GM12864 (cell line): ENCODE measurements at regions not wholly inside any gene's neighbourhood (a gene's known extent, or its start where the extent isn't known, plus 50 kb on each side); places are given as distances from the start of the nearest gene placed in this dataset.
"Not testable (repeated sequence)": the region's sequence is repeated elsewhere in the genome, so short reads cannot be mapped to it uniquely, and the experiment has no call there.

ENCODE experiments used
- DNase-seq: peaks from one replicate; pipeline ENCODE4 v3.0.0-alpha.2; 2011; ENCODE audit warnings: low read depth
- H3K4me3 ChIP-seq: 2 replicates; pipeline ENCODE4 v1.5.1; 2011; ENCODE audit warnings: mild to moderate bottlenecking, low read depth, low read length, control low read depth
- CTCF ChIP-seq: IDR thresholded peaks from 2 replicates; pipeline ENCODE4 v1.5.1; 2011; ENCODE audit warnings: low read depth, mild to moderate bottlenecking, moderate library complexity, low read length, control low read depth, inconsistent platforms; ENCODE audit errors: missing control alignments

DNA sequence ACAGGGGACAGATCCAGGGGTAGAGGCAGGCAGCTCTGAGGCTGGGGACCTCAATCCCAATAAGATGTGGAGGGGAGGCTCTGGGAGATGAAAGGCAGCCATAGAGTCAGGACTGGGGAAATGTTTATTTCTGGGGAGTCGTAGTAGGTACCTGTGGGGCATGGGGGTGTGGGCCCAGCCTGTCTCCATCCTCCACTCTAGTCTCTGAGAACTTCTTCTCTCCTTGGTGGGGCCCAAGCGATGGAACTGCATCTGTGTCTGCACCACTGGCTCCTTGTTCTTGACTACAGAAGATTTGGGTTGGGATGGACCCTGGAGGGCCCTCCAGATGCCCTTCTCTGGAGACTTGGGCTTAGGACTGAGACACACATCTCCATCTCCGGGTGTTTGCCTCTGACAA is 953.9 kb upstream of the ZNF722 start:
- no peak for TF ChIP-seq CTCF
- DNase-seq: no peak
- H3K4me3 ChIP-seq: no peak overlapping the region

- H3K4me3 ChIP-seq: no peak overlapping the region
- no peak for TF ChIP-seq CTCF
- DNase-seq: no peak
Observed at GRCh38 chr7:63045575-63045974, 953.1 kb upstream of the ZNF722 start.

DNA sequence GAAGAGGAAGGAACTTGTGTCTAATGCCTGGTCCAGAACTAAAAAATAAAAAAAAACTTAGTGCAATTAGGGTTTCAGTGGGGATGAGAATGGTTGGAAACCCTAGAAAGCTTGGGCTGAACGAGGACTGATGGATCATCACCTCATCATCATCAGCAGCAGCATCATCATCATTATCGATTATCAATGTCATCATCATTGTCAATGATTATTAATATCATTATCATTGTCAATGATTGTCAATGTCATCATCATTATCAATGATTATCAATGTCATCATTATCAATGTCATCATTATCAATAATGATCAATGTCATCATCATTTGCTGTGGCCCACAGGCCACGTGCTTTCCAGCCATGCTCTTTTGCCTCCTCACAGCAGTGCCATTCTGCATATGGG is 952.0 kb upstream of the ZNF722 start:
- no peak for DNase-seq
- no peak overlapping the region for H3K4me3 ChIP-seq
- no peak for TF ChIP-seq CTCF

DNA sequence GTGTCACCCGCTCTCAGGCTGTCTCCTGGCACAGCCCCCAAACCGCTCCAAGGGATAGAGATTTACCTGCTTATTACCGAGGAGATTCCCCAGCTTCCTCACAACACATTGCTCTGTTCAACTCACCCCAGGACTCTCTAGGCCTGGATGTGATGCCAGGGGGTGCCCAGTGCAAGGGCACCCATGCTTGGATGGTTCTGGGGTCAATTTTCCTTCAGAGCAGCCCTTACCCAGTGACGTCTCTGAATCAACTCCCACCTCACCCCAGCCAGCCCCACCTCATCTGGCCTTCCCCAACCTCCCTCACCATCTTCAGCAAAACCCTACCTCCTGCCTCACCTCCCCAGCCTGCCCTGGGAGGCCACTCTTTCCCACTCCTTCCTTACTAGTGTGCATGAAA is 951.6 kb upstream of the ZNF722 start:
- no peak overlapping the region for H3K4me3 ChIP-seq
- TF ChIP-seq CTCF: no peak
- no peak for DNase-seq

GRCh38 chr7:63047546-63047945 is 951.1 kb upstream of the ZNF722 start:
- no peak for DNase-seq
- TF ChIP-seq CTCF: no peak

GRCh38 chr7:63054191-63054661 is 944.4 kb upstream of the ZNF722 start:
- DNase-seq: no peak
- no peak overlapping the region for H3K4me3 ChIP-seq
- no peak for TF ChIP-seq CTCF

More at GRCh38 chr7:63047546-63047945, 951.1 kb upstream of the ZNF722 start:
- H3K4me3 ChIP-seq: no peak overlapping the region

GRCh38 chr7:63057265-63057664 is 941.4 kb upstream of the ZNF722 start:
- DNase-seq: no peak
- TF ChIP-seq CTCF: no peak
- H3K4me3 ChIP-seq: no peak overlapping the region

DNA sequence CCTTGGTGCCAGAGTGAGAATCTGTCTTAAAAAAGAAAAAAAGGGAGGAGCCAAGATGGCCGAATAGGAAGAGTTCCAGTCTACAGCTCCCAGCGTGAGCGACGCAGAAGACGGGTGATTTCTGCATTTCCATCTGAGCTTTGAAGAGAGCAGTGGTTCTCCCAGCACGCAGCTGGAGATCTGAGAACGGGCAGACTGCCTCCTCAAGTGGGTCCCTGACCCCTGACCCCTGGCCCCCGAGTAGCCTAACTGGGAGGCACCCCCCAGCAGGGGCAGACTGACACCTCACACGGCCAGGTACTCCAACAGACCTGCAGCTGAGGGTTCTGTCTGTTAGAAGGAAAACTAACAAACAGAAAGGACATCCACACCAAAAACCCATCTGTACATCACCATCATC is 937.9 kb upstream of the ZNF722 start:
- not testable (repeated sequence) for DNase-seq, H3K4me3 ChIP-seq
